HL-60 (cell line): ENCODE measurements at regions not wholly inside any gene's neighbourhood (a gene's known extent, or its start where the extent isn't known, plus 50 kb on each side); places are given as distances from the start of the nearest gene placed in this dataset.

Experiments used
- DNase-seq, 2 experiments: peaks; one replicate each; pipeline ENCODE4 v3.0.0-alpha.2; 2010 to 2020; ENCODE audit warnings: low read depth in 1 of 2, low spot score in 1 of 2
- H3K27ac ChIP-seq: fragments of 250-450 bp; sonication (Bioruptor Pico); replicated peaks from 2 replicates; pipeline ENCODE4 v1.5.1; 2020; ENCODE audit warnings: mild to moderate bottlenecking, moderate library complexity
- H3K27me3 ChIP-seq: fragments of 250-450 bp; sonication (Bioruptor Pico); 2 replicates; pipeline ENCODE4 v1.5.1; 2021; ENCODE audit warnings: mild to moderate bottlenecking, moderate library complexity; ENCODE audit not compliant: insufficient read depth, poor library complexity, severe bottlenecking
- H3K4me3 ChIP-seq: replicated peaks from 2 replicates; pipeline ENCODE4 v1.5.1; 2011; ENCODE audit warnings: mild to moderate bottlenecking, control low read depth, low read length; ENCODE audit not compliant: insufficient read depth
- CTCF ChIP-seq: IDR thresholded peaks from one replicate; pipeline ENCODE4 v1.5.1; 2011; ENCODE audit warnings: low read length, control low read depth, inconsistent platforms; ENCODE audit not compliant: insufficient read depth
- GABPA ChIP-seq: IDR thresholded peaks from 2 replicates; pipeline ENCODE4 v1.6.1; 2012; ENCODE audit warnings: low read depth
- POLR2AphosphoS5 ChIP-seq: IDR thresholded peaks from 2 replicates; pipeline ENCODE4 v1.6.1; 2012; ENCODE audit warnings: low read depth
- REST ChIP-seq: IDR thresholded peaks from 2 replicates; pipeline ENCODE4 v1.6.1; 2012; ENCODE audit warnings: low read depth; ENCODE audit not compliant: insufficient replicate concordance
- SPI1 ChIP-seq: IDR thresholded peaks from 2 replicates; pipeline ENCODE4 v1.6.1; 2012; ENCODE audit warnings: low read depth, mild to moderate bottlenecking, borderline replicate concordance

GRCh38 chr3:66673293-66673692, 172.5 kb upstream of the LRIG1 start:
- no peaks in the 10 kb centered on the region for H3K27me3 ChIP-seq
- no peak for DNase-seq

DNA sequence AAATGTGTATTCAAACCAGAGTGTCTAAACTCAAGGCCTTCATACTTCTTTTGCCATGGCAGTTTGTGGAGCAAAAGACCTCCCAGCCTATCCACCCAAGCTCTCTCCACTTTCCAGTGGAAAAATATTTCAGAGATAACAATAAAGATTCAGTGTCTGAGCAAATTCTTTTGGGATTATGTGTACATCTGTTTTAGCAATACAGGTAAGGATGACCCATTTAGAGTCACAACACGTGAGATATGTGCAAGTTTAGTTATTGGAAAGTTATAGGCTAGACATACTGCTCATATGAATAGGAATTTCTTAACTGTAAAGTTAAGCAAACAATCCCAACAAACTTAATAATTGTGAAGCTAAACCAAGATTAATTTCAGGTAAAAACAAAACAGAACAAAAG, 174.5 kb upstream of the LRIG1 start:
- Histone ChIP-seq H3K27ac (no peak overlapping the region), H3K4me3 (no peak overlapping the region), H3K27me3 (no peaks in the 10 kb centered on the region)
- TF ChIP-seq GABPA (no peak), SPI1 (no peak), REST (no peak)
- DNase-seq, result no peak

More at GRCh38 chr3:66673293-66673692, 172.5 kb upstream of the LRIG1 start:
- TF ChIP-seq POLR2AphosphoS5 (no peak), GABPA (no peak), REST (no peak), SPI1 (no peak), CTCF (no peak)
- Histone ChIP-seq H3K4me3 (no peak overlapping the region), H3K27ac (no peak overlapping the region)

DNA sequence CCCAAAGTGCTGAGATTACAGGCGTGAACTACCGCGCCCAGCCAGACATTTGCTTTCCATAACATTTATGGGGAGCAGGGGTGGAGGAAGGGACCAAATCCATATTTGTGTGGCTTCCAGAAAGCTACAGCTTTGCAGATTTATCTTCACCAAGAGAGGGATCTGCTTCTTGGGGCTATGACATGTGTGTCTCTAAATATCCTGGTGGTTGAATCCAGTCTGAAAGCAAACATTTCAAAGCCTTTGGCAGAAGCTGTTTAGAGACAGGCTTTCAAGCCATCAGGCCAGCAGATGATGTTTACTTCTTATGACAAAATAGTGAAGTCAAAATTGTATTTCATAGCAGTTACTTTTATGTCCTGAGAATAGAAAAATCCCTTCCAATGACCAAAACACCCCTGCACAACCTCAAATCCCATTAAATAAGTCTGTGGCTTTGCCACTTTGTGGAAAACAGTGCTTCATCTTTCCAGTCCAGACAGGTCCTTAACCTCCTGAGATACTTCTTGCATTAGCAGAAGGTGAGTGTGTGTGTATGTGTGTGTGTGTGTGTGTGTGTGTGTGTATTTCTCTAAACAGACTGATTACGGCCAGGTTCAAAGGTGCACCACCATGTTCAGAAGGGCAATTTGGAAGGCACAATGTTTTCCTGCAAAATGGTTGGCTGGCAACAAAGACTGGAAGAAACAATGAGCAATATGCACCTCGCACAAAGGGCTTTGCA, 191.4 kb upstream of the LRIG1 start:
- no peak overlapping the region for H3K27ac ChIP-seq
- DNase-seq, result no peak
- no peaks in the 10 kb centered on the region for H3K27me3 ChIP-seq
- H3K4me3 ChIP-seq, result no peak overlapping the region
- TF ChIP-seq POLR2AphosphoS5, result no peak

DNA sequence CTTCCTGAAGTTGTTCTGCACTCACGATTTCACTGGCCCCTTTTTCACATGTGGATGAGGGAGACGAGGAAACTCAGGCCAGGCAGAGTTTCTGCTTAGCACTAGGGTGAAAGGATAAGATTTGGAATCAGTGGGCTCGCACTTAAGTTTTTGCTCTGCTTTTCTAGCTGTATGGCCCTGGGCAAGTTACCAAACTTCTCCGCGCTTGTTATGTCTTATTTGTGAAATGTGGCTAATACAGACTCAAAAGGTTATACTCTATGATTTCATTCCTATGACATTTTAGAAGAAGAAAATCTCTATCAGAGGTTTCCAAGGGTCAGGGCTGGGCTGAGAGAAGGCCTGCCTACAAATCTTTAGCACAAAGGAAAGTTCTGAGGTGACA, 191.9 kb upstream of the LRIG1 start:
- Histone ChIP-seq H3K27me3 (no peaks in the 10 kb centered on the region), H3K4me3 (no peak overlapping the region), H3K27ac (no peak overlapping the region)
- TF ChIP-seq CTCF, result no peak
- TF ChIP-seq POLR2AphosphoS5, result no peak
- no peak for TF ChIP-seq SPI1
- no peak for TF ChIP-seq GABPA
- no peak for TF ChIP-seq REST
- no peak for DNase-seq
